IMR-90 (cell line): ENCODE measurements at regions not wholly inside any gene's neighbourhood (a gene's known extent, or its start where the extent isn't known, plus 50 kb on each side); places are given as distances from the start of the nearest gene placed in this dataset.

ENCODE experiments used
- BHLHE40 ChIP-seq: fragments of 150-350 bp; IDR thresholded peaks from 2 replicates; pipeline ENCODE4 v1.6.1; 2016; ENCODE audit warnings: mild to moderate bottlenecking, low read depth, low read length
- CHD1 ChIP-seq: IDR thresholded peaks from 2 replicates; pipeline ENCODE4 v1.6.1; 2012; ENCODE audit warnings: low read depth, low read length, improper control_type of control experiment
- FOS ChIP-seq: fragments of 150-350 bp; IDR thresholded peaks from 2 replicates; pipeline ENCODE4 v1.6.1; 2016; ENCODE audit warnings: low read depth, low read length
- MXI1 ChIP-seq: IDR thresholded peaks from 2 replicates; pipeline ENCODE4 v1.6.1; 2012; ENCODE audit warnings: low read depth, mild to moderate bottlenecking, low read length, moderate library complexity, borderline replicate concordance
- POLR2A ChIP-seq: IDR thresholded peaks from 2 replicates; pipeline ENCODE4 v1.6.1; 2012; ENCODE audit warnings: mild to moderate bottlenecking, low read depth, low read length
- RAD21 ChIP-seq: IDR thresholded peaks from 2 replicates; pipeline ENCODE4 v1.6.1; 2012; ENCODE audit warnings: low read length, improper control_type of control experiment
- RCOR1 ChIP-seq: IDR thresholded peaks from 2 replicates; pipeline ENCODE4 v1.6.1; 2012; ENCODE audit warnings: mild to moderate bottlenecking, low read length, improper control_type of control experiment; ENCODE audit not compliant: insufficient replicate concordance
- RFX5 ChIP-seq: IDR thresholded peaks from 2 replicates; pipeline ENCODE4 v1.8.0; 2012; ENCODE audit warnings: low read depth, mild to moderate bottlenecking, low read length, moderate library complexity
- SMC3 ChIP-seq: fragments of 150-350 bp; IDR thresholded peaks from 2 replicates; pipeline ENCODE4 v1.6.1; 2016; ENCODE audit warnings: low read depth, mild to moderate bottlenecking, antibody characterized with exemption, low read length, moderate library complexity
- USF2 ChIP-seq: fragments of 150-350 bp; IDR thresholded peaks from 2 replicates; pipeline ENCODE4 v1.6.1; 2017; ENCODE audit warnings: mild to moderate bottlenecking, antibody characterized with exemption, low read length, low read depth
- TF ChIP-seq, protein P1 (sequence below): conservative IDR thresholded peaks from 2 replicates; pipeline ENCODE4 v1.5.1; 2012; ENCODE audit warnings: mild to moderate bottlenecking, low read depth, low read length, improper control_type of control experiment
- TF ChIP-seq, protein P2 (sequence below): fragments of 150-350 bp; IDR thresholded peaks from 2 replicates; pipeline ENCODE4 v1.6.1; 2016; ENCODE audit warnings: low read depth, mild to moderate bottlenecking, low read length, moderate library complexity, borderline replicate concordance

- TF ChIP-seq, protein P1, sequence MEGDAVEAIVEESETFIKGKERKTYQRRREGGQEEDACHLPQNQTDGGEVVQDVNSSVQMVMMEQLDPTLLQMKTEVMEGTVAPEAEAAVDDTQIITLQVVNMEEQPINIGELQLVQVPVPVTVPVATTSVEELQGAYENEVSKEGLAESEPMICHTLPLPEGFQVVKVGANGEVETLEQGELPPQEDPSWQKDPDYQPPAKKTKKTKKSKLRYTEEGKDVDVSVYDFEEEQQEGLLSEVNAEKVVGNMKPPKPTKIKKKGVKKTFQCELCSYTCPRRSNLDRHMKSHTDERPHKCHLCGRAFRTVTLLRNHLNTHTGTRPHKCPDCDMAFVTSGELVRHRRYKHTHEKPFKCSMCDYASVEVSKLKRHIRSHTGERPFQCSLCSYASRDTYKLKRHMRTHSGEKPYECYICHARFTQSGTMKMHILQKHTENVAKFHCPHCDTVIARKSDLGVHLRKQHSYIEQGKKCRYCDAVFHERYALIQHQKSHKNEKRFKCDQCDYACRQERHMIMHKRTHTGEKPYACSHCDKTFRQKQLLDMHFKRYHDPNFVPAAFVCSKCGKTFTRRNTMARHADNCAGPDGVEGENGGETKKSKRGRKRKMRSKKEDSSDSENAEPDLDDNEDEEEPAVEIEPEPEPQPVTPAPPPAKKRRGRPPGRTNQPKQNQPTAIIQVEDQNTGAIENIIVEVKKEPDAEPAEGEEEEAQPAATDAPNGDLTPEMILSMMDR: no peak
- TF ChIP-seq BHLHE40: no peak
- TF ChIP-seq RCOR1: no peak
- TF ChIP-seq RAD21: no peak
- no peak for TF ChIP-seq RFX5
- TF ChIP-seq POLR2A: no peak
- no peak for TF ChIP-seq USF2
- TF ChIP-seq, protein P2, sequence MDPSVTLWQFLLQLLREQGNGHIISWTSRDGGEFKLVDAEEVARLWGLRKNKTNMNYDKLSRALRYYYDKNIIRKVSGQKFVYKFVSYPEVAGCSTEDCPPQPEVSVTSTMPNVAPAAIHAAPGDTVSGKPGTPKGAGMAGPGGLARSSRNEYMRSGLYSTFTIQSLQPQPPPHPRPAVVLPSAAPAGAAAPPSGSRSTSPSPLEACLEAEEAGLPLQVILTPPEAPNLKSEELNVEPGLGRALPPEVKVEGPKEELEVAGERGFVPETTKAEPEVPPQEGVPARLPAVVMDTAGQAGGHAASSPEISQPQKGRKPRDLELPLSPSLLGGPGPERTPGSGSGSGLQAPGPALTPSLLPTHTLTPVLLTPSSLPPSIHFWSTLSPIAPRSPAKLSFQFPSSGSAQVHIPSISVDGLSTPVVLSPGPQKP: no peak
- no peak for TF ChIP-seq MXI1
- TF ChIP-seq FOS: no peak
- no peak for TF ChIP-seq SMC3
- TF ChIP-seq CHD1: no peak
Measured at GRCh38 chr2:235149240-235149659, 197.4 kb downstream of the SH3BP4 start.
